ENCODE measurements at regions not wholly inside any gene's neighbourhood (a gene's known extent, or its start where the extent isn't known, plus 50 kb on each side); places are given as distances from the start of the nearest gene placed in this dataset.

- TF ChIP-seq CHD7 (IDR thresholded peaks at IDR 0.05; ENCODE audit: insufficient replicate concordance, low read length) (no peak), YY1 (IDR thresholded peaks at IDR 0.05; ENCODE audit: low read depth, low read length) (no peak), BRCA1 (IDR thresholded peaks at IDR 0.05; ENCODE audit: low read depth, low read length) (no peak), ZNF274 (IDR thresholded peaks at IDR 0.05; ENCODE audit: borderline replicate concordance, extremely low read depth, low read length) (no peak), KDM5A (IDR thresholded peaks at IDR 0.05; ENCODE audit: low read length) (no peak), USF2 (IDR thresholded peaks at IDR 0.05; ENCODE audit: low read length) (no peak), JUND (IDR thresholded peaks at IDR 0.05; ENCODE audit: low read length) (no peak), RNF2 (IDR thresholded peaks at IDR 0.05; ENCODE audit: borderline replicate concordance, low read depth, low read length, missing control alignments, poor library complexity, severe bottlenecking) (no peak), TEAD4 (IDR thresholded peaks at IDR 0.05; ENCODE audit: low read depth, low read length) (no peak), TBP (IDR thresholded peaks at IDR 0.05; ENCODE audit: low read depth, low read length) (no peak), GABPA (IDR thresholded peaks at IDR 0.05; ENCODE audit: borderline replicate concordance, insufficient read depth, low read length) (no peak), JUN (IDR thresholded peaks at IDR 0.05; ENCODE audit: low read depth, low read length) (no peak)
These were observed 66.8 kb upstream of the CCN2 start (continued) for GRCh38 chr6:132017942-132018341.

Data from H1 (cell line).